HCT116 (cell line): ENCODE measurements at regions not wholly inside any gene's neighbourhood (a gene's known extent, or its start where the extent isn't known, plus 50 kb on each side); places are given as distances from the start of the nearest gene placed in this dataset.

ENCODE experiments used
- ATAC-seq: fragments of 200-7000 bp; cut with Tn5 transposase; 2 replicates; pipeline ENCODE4 v1.9.1; 2020; ENCODE audit warnings: mild to moderate bottlenecking, moderate library complexity
- BruUV-seq: library from RNA; stranded (reverse); fragments of 400-500 nt; replicated peaks from 2 replicates; lab custom pipeline; 2021; lab: Mats Ljungman, UMichigan
- CTCF ChIA-PET: fragments of 300-600 bp; sonication (Branson Sonifier 250); formaldehyde crosslinking; loops from one replicate; lab custom pipeline; 2021; ENCODE audit warnings: antibody characterized with exemption; lab: Charles Lee
- POLR2A ChIA-PET: fragments of 300-600, 350-600 bp; sonication (Branson Sonifier 250); formaldehyde crosslinking; loops from one replicate; lab custom pipeline; 2021; ENCODE audit warnings: antibody characterized with exemption; lab: Charles Lee
- RAD21 ChIA-PET, 2 experiments: fragments of 300-600 bp; sonication (Branson Sonifier 250); formaldehyde crosslinking; loops; one replicate each; lab custom pipeline; 2023; ENCODE audit warnings: low total read pairs in 2 of 2; ENCODE audit not compliant: uncharacterized antibody in 2 of 2, unreplicated experiment in 2 of 2, low non-redundant PET in 1 of 2; lab: Charles Lee
- DNase-seq: peaks from one replicate; pipeline ENCODE4 v3.0.0-alpha.2; 2010; ENCODE audit warnings: low read depth, low spot score
- H2AFZ ChIP-seq: fragments of 200-600 bp; shearing (Covaris generic), sonication (generic); 2 replicates; pipeline ENCODE4 v1.6.1; 2017; ENCODE audit warnings: low read depth, mixed run types, mixed read lengths, antibody characterized with exemption, low read length; ENCODE audit not compliant: poor library complexity, severe bottlenecking
- H3K27ac ChIP-seq: 2 replicates; pipeline ENCODE4 v1.5.1; 2012; ENCODE audit warnings: low read depth, low read length
- H3K27me3 ChIP-seq: fragments of 200-600 bp; sonication (generic); 2 replicates; pipeline ENCODE4 v1.6.1; 2016; ENCODE audit warnings: mixed run types, low read length, mixed read lengths; ENCODE audit not compliant: insufficient read depth
- H3K36me3 ChIP-seq, 2 experiments: fragments of 200-500 bp in 1 of 2; fragments of 200-600 bp in 1 of 2; sonication (Bioruptor generic) in 1 of 2; sonication (generic) in 1 of 2; 2 replicates each; pipeline versions ENCODE4 v1.5.1 to v1.6.1; 2014 to 2016; ENCODE audit warnings: low read length in 2 of 2, inconsistent platforms in 1 of 2, mixed read lengths in 1 of 2, mixed run types in 1 of 2; ENCODE audit not compliant: insufficient read depth in 2 of 2, control insufficient read depth in 1 of 2
- H3K4me1 ChIP-seq, 2 experiments: fragments of 200-600 bp in 1 of 2; sonication (generic) in 1 of 2; 2 replicates each; pipeline versions ENCODE4 v1.5.1 to v1.6.1; 2012 to 2017; ENCODE audit warnings: low read length in 2 of 2, inconsistent platforms in 1 of 2, mild to moderate bottlenecking in 1 of 2, mixed read lengths in 1 of 2, mixed run types in 1 of 2, moderate library complexity in 1 of 2; ENCODE audit not compliant: insufficient read depth in 2 of 2, control insufficient read depth in 1 of 2
- H3K4me2 ChIP-seq: fragments of 200-600 bp; sonication (generic); 2 replicates; pipeline ENCODE4 v1.6.1; 2017; ENCODE audit warnings: mixed run types, low read length, mixed read lengths
- H3K4me3 ChIP-seq, 2 experiments: fragments of 200-600 bp in 1 of 2; sonication (generic) in 1 of 2; replicated peaks in 1 of 2; 2 replicates each; pipeline ENCODE4 v1.5.1; 2011 to 2016; ENCODE audit warnings: low read length in 2 of 2, control low read depth in 1 of 2, low read depth in 1 of 2, mild to moderate bottlenecking in 1 of 2, mixed read lengths in 1 of 2, mixed run types in 1 of 2
- H3K79me2 ChIP-seq: fragments of 200-600 bp; sonication (generic); 2 replicates; pipeline ENCODE4 v1.6.1; 2017; ENCODE audit warnings: mild to moderate bottlenecking, mixed run types, low read length, moderate library complexity, mixed read lengths; ENCODE audit not compliant: insufficient read depth
- H3K9ac ChIP-seq: fragments of 200-600 bp; sonication (generic); 2 replicates; pipeline ENCODE4 v1.6.1; 2016; ENCODE audit warnings: low read length, mixed read lengths
- H3K9me2 ChIP-seq: fragments of 200-600 bp; sonication (generic), shearing (Covaris generic); 2 replicates; pipeline ENCODE4 v1.6.1; 2017; ENCODE audit warnings: mixed run types, mild to moderate bottlenecking, moderate library complexity; ENCODE audit not compliant: insufficient read depth
- H3K9me3 ChIP-seq, 2 experiments: fragments of 200-500 bp in 1 of 2; fragments of 200-600 bp in 1 of 2; sonication (Bioruptor generic) in 1 of 2; sonication (generic) in 1 of 2; 2 replicates each; pipeline ENCODE4 v1.6.1; 2014 to 2017; ENCODE audit warnings: low read length in 2 of 2, mixed read lengths in 2 of 2, inconsistent platforms in 1 of 2, low read depth in 1 of 2, mild to moderate bottlenecking in 1 of 2, mixed run types in 1 of 2, moderate library complexity in 1 of 2; ENCODE audit not compliant: control insufficient read depth in 1 of 2, insufficient read depth in 1 of 2
- H4K20me1 ChIP-seq: fragments of 200-600 bp; sonication (generic), shearing (Covaris generic); 2 replicates; pipeline ENCODE4 v1.6.1; 2017; ENCODE audit warnings: mixed run types, mild to moderate bottlenecking, moderate library complexity; ENCODE audit not compliant: insufficient read depth
- CEBPB ChIP-seq: IDR thresholded peaks from 2 replicates; pipeline ENCODE4 v1.6.1; 2012; ENCODE audit warnings: low read depth
- EGR1 ChIP-seq: IDR thresholded peaks from 2 replicates; pipeline ENCODE4 v1.6.1; 2012; ENCODE audit warnings: low read depth
- ELF1 ChIP-seq: IDR thresholded peaks from 2 replicates; pipeline ENCODE4 v1.6.1; 2012; ENCODE audit warnings: low read depth, borderline replicate concordance
- EZH2 ChIP-seq: fragments of 200-600 bp; sonication (generic); IDR thresholded peaks from 2 replicates; pipeline ENCODE4 v1.6.1; 2017; ENCODE audit warnings: antibody characterized with exemption, mixed run types
- FOSL1 ChIP-seq: IDR thresholded peaks from 2 replicates; pipeline ENCODE4 v1.6.1; 2012; ENCODE audit warnings: low read depth
- POLR2A ChIP-seq: IDR thresholded peaks from 2 replicates; pipeline ENCODE4 v1.7.0; 2011; ENCODE audit warnings: borderline replicate concordance; ENCODE audit not compliant: insufficient read depth, insufficient read length; ENCODE audit errors: extremely low read depth
- POLR2AphosphoS5 ChIP-seq: IDR thresholded peaks from 2 replicates; pipeline ENCODE4 v1.6.1; 2011; ENCODE audit warnings: mild to moderate bottlenecking, low read depth, low read length, moderate library complexity
- RAD21 ChIP-seq: IDR thresholded peaks from 2 replicates; pipeline ENCODE4 v1.6.1; 2012; ENCODE audit warnings: low read depth, mild to moderate bottlenecking
- REST ChIP-seq: IDR thresholded peaks from 2 replicates; pipeline ENCODE4 v1.6.1; 2012; ENCODE audit warnings: low read depth
- SIN3A ChIP-seq: IDR thresholded peaks from 2 replicates; pipeline ENCODE4 v1.6.1; 2012; ENCODE audit warnings: low read depth
- SP1 ChIP-seq: IDR thresholded peaks from 2 replicates; pipeline ENCODE4 v1.6.1; 2012; ENCODE audit warnings: low read depth
- YY1 ChIP-seq: IDR thresholded peaks from 2 replicates; pipeline ENCODE4 v1.6.1; 2011; ENCODE audit warnings: low read length, low read depth, moderate library complexity, mild to moderate bottlenecking; ENCODE audit not compliant: insufficient replicate concordance; ENCODE audit errors: extremely low read depth
- ZBTB33 ChIP-seq: IDR thresholded peaks from 2 replicates; pipeline ENCODE4 v1.6.1; 2011; ENCODE audit warnings: mild to moderate bottlenecking, low read length, moderate library complexity; ENCODE audit not compliant: insufficient replicate concordance; ENCODE audit errors: extremely low read depth
- ZFX ChIP-seq: fragments of 450-650 bp; IDR thresholded peaks from 2 replicates; pipeline ENCODE4 v1.6.1; 2017
- ZNF274 ChIP-seq: fragments of 200-500 bp; sonication (Bioruptor generic); IDR thresholded peaks from 2 replicates; pipeline ENCODE4 v1.6.1; 2014; ENCODE audit warnings: mild to moderate bottlenecking, low read depth, low read length, inconsistent platforms
- intact Hi-C: fragments of 100-400 bp; cut with micrococcal nuclease; formaldehyde crosslinking; loops from 2 replicates; pipeline ENCODE4 v1.10.0; 2022
- TF ChIP-seq, protein P1 (sequence below): IDR thresholded peaks from 2 replicates; pipeline ENCODE4 v1.6.1; 2012
- TF ChIP-seq, protein P2 (sequence below): IDR thresholded peaks from 2 replicates; pipeline ENCODE4 v1.6.1; 2012

- no peak for ATAC-seq
- H3K4me2 ChIP-seq, result no peak overlapping the region
- no peaks in the 10 kb centered on the region for H4K20me1 ChIP-seq
- intact Hi-C loops, result no loop called here
- H3K9me3 ChIP-seq, result peaks cover 0 to 18% of the 10 kb centered on the region in 2 experiments; a peak in 2 of 4 replicates
- H3K36me3 ChIP-seq, result no peaks in the 10 kb centered on the region
- TF ChIP-seq, protein P1, sequence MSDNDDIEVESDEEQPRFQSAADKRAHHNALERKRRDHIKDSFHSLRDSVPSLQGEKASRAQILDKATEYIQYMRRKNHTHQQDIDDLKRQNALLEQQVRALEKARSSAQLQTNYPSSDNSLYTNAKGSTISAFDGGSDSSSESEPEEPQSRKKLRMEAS, result no peak
- TF ChIP-seq EGR1 (no peak), ZNF274 (no peak), FOSL1 (no peak), ZBTB33 (no peak), POLR2A (no peak), CEBPB (no peak), SP1 (no peak), ZFX (no peak), RAD21 (no peak), EZH2 (no peak), SIN3A (no peak), REST (no peak), YY1 (no peak), ELF1 (no peak), POLR2AphosphoS5 (no peak)
- TF ChIP-seq, protein P2, sequence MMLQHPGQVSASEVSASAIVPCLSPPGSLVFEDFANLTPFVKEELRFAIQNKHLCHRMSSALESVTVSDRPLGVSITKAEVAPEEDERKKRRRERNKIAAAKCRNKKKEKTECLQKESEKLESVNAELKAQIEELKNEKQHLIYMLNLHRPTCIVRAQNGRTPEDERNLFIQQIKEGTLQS, result no peak
- no peak for DNase-seq
- H3K9ac ChIP-seq, result no peak overlapping the region
- BruUV-seq, result no TSS peak
- H3K27ac ChIP-seq, result no peak overlapping the region
- RAD21 ChIA-PET, result no interaction called here
- no peaks in the 10 kb centered on the region for H3K27me3 ChIP-seq
- no peaks in the 10 kb centered on the region for H3K79me2 ChIP-seq
- CTCF ChIA-PET, result no interaction called here
- H3K4me3 ChIP-seq, result no peak overlapping the region
- no peaks in the 10 kb centered on the region for H3K4me1 ChIP-seq
- no peaks in the 10 kb centered on the region for H3K9me2 ChIP-seq
- no peak overlapping the region for H2AFZ ChIP-seq
- POLR2A ChIA-PET, result no interaction called here
These were observed 461.1 kb upstream of the GOT2 start for GRCh38 chr16:59195242-59195641.
